ENCODE measurements at regions not wholly inside any gene's neighbourhood (a gene's known extent, or its start where the extent isn't known, plus 50 kb on each side); places are given as distances from the start of the nearest gene placed in this dataset.

GRCh38 chr10:129157185-129157584 is 309.9 kb upstream of the MGMT start:
- no peak overlapping the region for H3K4me3 ChIP-seq (ENCODE audit: low read depth in 1 of 2, low read length in 2 of 2)
- no peak overlapping the region for H3K9ac ChIP-seq (ENCODE audit: low read depth, low read length)
- TF ChIP-seq CTCF (IDR thresholded peaks at IDR 0.05; ENCODE audit: borderline replicate concordance, extremely low read depth, low read length, poor library complexity, severe bottlenecking) (no peak), EZH2 (IDR thresholded peaks at IDR 0.05; ENCODE audit: borderline replicate concordance, low read depth, low read length, severe bottlenecking) (no peak)
- no peaks in the 10 kb centered on the region for H3K36me3 ChIP-seq (ENCODE audit: insufficient read depth, low read length)
- H3K4me2 ChIP-seq (ENCODE audit: insufficient read depth, low read length): no peak overlapping the region
- H3K27ac ChIP-seq (ENCODE audit: low read length): no peak overlapping the region
- H3K9me3 ChIP-seq (ENCODE audit: insufficient read depth, low read length, severe bottlenecking): peaks cover 7% of the 10 kb centered on the region
- no peak for DNase-seq
- no peak for ATAC-seq (ENCODE audit: insufficient read depth, low read depth)
- H2AFZ ChIP-seq (ENCODE audit: low read depth, low read length): no peak overlapping the region
- no peaks in the 10 kb centered on the region for H4K20me1 ChIP-seq (ENCODE audit: insufficient read depth, low read length)
- H3K27me3 ChIP-seq (ENCODE audit: insufficient read depth, low read length, poor library complexity): no peaks in the 10 kb centered on the region
- no peaks in the 10 kb centered on the region for H3K79me2 ChIP-seq (ENCODE audit: insufficient read depth, low read length)
- no peaks in the 10 kb centered on the region for H3K4me1 ChIP-seq (ENCODE audit: insufficient read depth, low read length)

GRCh38 chr10:129161150-129161549 is 305.9 kb upstream of the MGMT start:
- H3K27ac ChIP-seq (ENCODE audit: low read length): no peak overlapping the region
- no peaks in the 10 kb centered on the region for H3K79me2 ChIP-seq (ENCODE audit: insufficient read depth, low read length)
- H3K9ac ChIP-seq (ENCODE audit: low read depth, low read length): no peak overlapping the region
- no peaks in the 10 kb centered on the region for H3K27me3 ChIP-seq (ENCODE audit: insufficient read depth, low read length, poor library complexity)
- no peak overlapping the region for H3K4me2 ChIP-seq (ENCODE audit: insufficient read depth, low read length)
- H3K4me1 ChIP-seq (ENCODE audit: insufficient read depth, low read length): no peaks in the 10 kb centered on the region
- ATAC-seq (ENCODE audit: insufficient read depth, low read depth) (peak; percentile 53; the same call in 1 of the 3 replicates), DNase-seq (peak; percentile 9)
- H3K9me3 ChIP-seq (ENCODE audit: insufficient read depth, low read length, severe bottlenecking): no peaks in the 10 kb centered on the region
- no peak overlapping the region for H3K4me3 ChIP-seq (ENCODE audit: low read depth in 1 of 2, low read length in 2 of 2)
- no peaks in the 10 kb centered on the region for H4K20me1 ChIP-seq (ENCODE audit: insufficient read depth, low read length)
- H2AFZ ChIP-seq (ENCODE audit: low read depth, low read length): no peak overlapping the region
- H3K36me3 ChIP-seq (ENCODE audit: insufficient read depth, low read length): no peaks in the 10 kb centered on the region
- TF ChIP-seq EZH2 (IDR thresholded peaks at IDR 0.05; ENCODE audit: borderline replicate concordance, low read depth, low read length, severe bottlenecking) (no peak), CTCF (IDR thresholded peaks at IDR 0.05; ENCODE audit: borderline replicate concordance, extremely low read depth, low read length, poor library complexity, severe bottlenecking) (no peak)

GRCh38 chr10:129163531-129163930 is 303.5 kb upstream of the MGMT start:
- H3K9ac ChIP-seq (ENCODE audit: low read depth, low read length): no peak overlapping the region
- no peaks in the 10 kb centered on the region for H3K36me3 ChIP-seq (ENCODE audit: insufficient read depth, low read length)
- no peaks in the 10 kb centered on the region for H4K20me1 ChIP-seq (ENCODE audit: insufficient read depth, low read length)
- no peak overlapping the region for H3K27ac ChIP-seq (ENCODE audit: low read length)
- no peaks in the 10 kb centered on the region for H3K9me3 ChIP-seq (ENCODE audit: insufficient read depth, low read length, severe bottlenecking)
- ATAC-seq (ENCODE audit: insufficient read depth, low read depth): no peak
- no peak overlapping the region for H3K4me3 ChIP-seq (ENCODE audit: low read depth in 1 of 2, low read length in 2 of 2)
- H3K4me1 ChIP-seq (ENCODE audit: insufficient read depth, low read length): no peaks in the 10 kb centered on the region
- no peak for TF ChIP-seq CTCF (IDR thresholded peaks at IDR 0.05; ENCODE audit: borderline replicate concordance, extremely low read depth, low read length, poor library complexity, severe bottlenecking)
- no peak for TF ChIP-seq EZH2 (IDR thresholded peaks at IDR 0.05; ENCODE audit: borderline replicate concordance, low read depth, low read length, severe bottlenecking)
- no peaks in the 10 kb centered on the region for H3K79me2 ChIP-seq (ENCODE audit: insufficient read depth, low read length)
- no peak overlapping the region for H3K4me2 ChIP-seq (ENCODE audit: insufficient read depth, low read length)
- no peaks in the 10 kb centered on the region for H3K27me3 ChIP-seq (ENCODE audit: insufficient read depth, low read length, poor library complexity)
- DNase-seq: no peak
- no peak overlapping the region for H2AFZ ChIP-seq (ENCODE audit: low read depth, low read length)
